ENCODE measurements at regions not wholly inside any gene's neighbourhood (a gene's known extent, or its start where the extent isn't known, plus 50 kb on each side); places are given as distances from the start of the nearest gene placed in this dataset.

GRCh38 chr3:104198131-104198530, 1168.6 kb upstream of the ALCAM start:
- Histone ChIP-seq H3K23ac (ENCODE audit: insufficient read length) (no peak overlapping the region), H3K79me1 (ENCODE audit: low read depth, low read length) (no peaks in the 10 kb centered on the region), H4K8ac (ENCODE audit: extremely low read depth, insufficient read depth, low read length) (no peak overlapping the region), H2AFZ (ENCODE audit: low read length) (no peak overlapping the region), H2AK5ac (ENCODE audit: low read depth, low read length) (no peak overlapping the region), H3K4ac (replicated peaks; ENCODE audit: insufficient read length, low read depth, low read length) (no peak overlapping the region), H3K4me3 (ENCODE audit: extremely low read depth in 1 of 4, insufficient read depth in 2 of 4, low read depth in 3 of 4, low read length in 4 of 4) (no peak overlapping the region), H2BK120ac (replicated peaks; ENCODE audit: low read depth, low read length) (no peak overlapping the region), H3K27ac (ENCODE audit: low read depth, low read length) (no peak overlapping the region), H3K56ac (replicated peaks; ENCODE audit: insufficient read length, low read depth, low read length) (no peak overlapping the region), H2BK5ac (ENCODE audit: low read depth, low read length) (no peak overlapping the region), H3K9ac (replicated peaks in 1 of 4; ENCODE audit: extremely low read depth in 1 of 4, low read depth in 3 of 4, low read length in 3 of 4) (no peak overlapping the region), H2BK20ac (ENCODE audit: low read length) (no peak overlapping the region), H4K5ac (ENCODE audit: insufficient read length, low read depth, low read length) (no peak overlapping the region), H3K4me2 (ENCODE audit: insufficient read depth in 1 of 2, low read depth in 2 of 2, low read length in 2 of 2) (no peak overlapping the region), H3K4me1 (replicated peaks in 1 of 4; ENCODE audit: control insufficient read depth in 3 of 4, insufficient read depth in 4 of 4, low read length in 3 of 4) (no peaks in the 10 kb centered on the region), H3K23me2 (ENCODE audit: low read depth, low read length) (no peaks in the 10 kb centered on the region), H3K18ac (ENCODE audit: extremely low read depth, low read length) (no peak overlapping the region), H3K9me3 (ENCODE audit: insufficient read depth in 2 of 2, low read depth in 1 of 2, low read length in 1 of 2) (no peaks in the 10 kb centered on the region), H4K91ac (replicated peaks; ENCODE audit: insufficient read length, low read length) (no peak overlapping the region), H3K79me2 (ENCODE audit: control insufficient read depth in 1 of 2, insufficient read depth in 2 of 2, low read length in 2 of 2) (no peaks in the 10 kb centered on the region), H3K27me3 (replicated peaks in 1 of 4; ENCODE audit: control insufficient read depth in 3 of 4, extremely low read depth in 1 of 4, insufficient read depth in 3 of 4, low read length in 3 of 4) (no peaks in the 10 kb centered on the region), H2BK15ac (ENCODE audit: low read length) (no peak overlapping the region), H4K20me1 (replicated peaks in 1 of 2; ENCODE audit: control insufficient read depth in 1 of 2, insufficient read depth in 2 of 2, low read length in 2 of 2) (no peaks in the 10 kb centered on the region), H3K14ac (ENCODE audit: insufficient read length) (no peak overlapping the region), H3K36me3 (ENCODE audit: control insufficient read depth in 2 of 4, insufficient read depth in 4 of 4, low read length in 3 of 4) (no peaks in the 10 kb centered on the region), H2BK12ac (ENCODE audit: low read depth, low read length) (no peak overlapping the region)
- ChIA-PET POLR2A (ENCODE audit: partially characterized antibody) (no interaction called here), CTCF (ENCODE audit: partially characterized antibody) (no interaction called here)
- WGBS, 2 experiments (ENCODE audit: extremely low coverage in 1 of 2, insufficient coverage in 1 of 2, insufficient read length in 1 of 2, insufficient replicate concordance in 2 of 2, low coverage in 1 of 2, low lambda C conversion rate in 2 of 2, missing lambda C conversion rate in 1 of 2) = 83% methylated on average over 2 of the region's 2 CpGs; no CpG with 5 or more reads in 1 of the 2 experiments
- DNase-seq (ENCODE audit: low read depth in 1 of 2, low spot score in 2 of 2) (no peak), FAIRE-seq (no peak)
- no peak for TF ChIP-seq BACH1 (IDR thresholded peaks at IDR 0.05; ENCODE audit: low read length)
- no peak for TF ChIP-seq SUZ12 (IDR thresholded peaks at IDR 0.05; ENCODE audit: low read length)
- TF ChIP-seq EGR1 (IDR thresholded peaks at IDR 0.05; ENCODE audit: borderline replicate concordance, low read depth, low read length) = no peak
- TF ChIP-seq SIX5 (IDR thresholded peaks at IDR 0.05; ENCODE audit: low read depth, low read length) = no peak
- no peak for TF ChIP-seq KDM4A (IDR thresholded peaks at IDR 0.05; ENCODE audit: low read depth, low read length, severe bottlenecking)
- no peak for TF ChIP-seq CTBP2 (IDR thresholded peaks at IDR 0.05; ENCODE audit: borderline replicate concordance, insufficient read depth, insufficient read length, low read length)
- TF ChIP-seq NRF1 (IDR thresholded peaks at IDR 0.05; ENCODE audit: low read depth, low read length) = no peak
- no peak for TF ChIP-seq YY1 (IDR thresholded peaks at IDR 0.05; ENCODE audit: low read depth, low read length)
- no peak for TF ChIP-seq RAD21 (IDR thresholded peaks at IDR 0.05 in 1 of 2, conservative IDR thresholded peaks at IDR 0.05 in 1 of 2; ENCODE audit: low read depth in 2 of 2, low read length in 2 of 2)
- no peak for TF ChIP-seq CEBPB (IDR thresholded peaks at IDR 0.05; ENCODE audit: low read depth, low read length)
- no peak for TF ChIP-seq CHD2 (IDR thresholded peaks at IDR 0.05; ENCODE audit: low read length)
- no peak for TF ChIP-seq EP300 (IDR thresholded peaks at IDR 0.05; ENCODE audit: borderline replicate concordance in 1 of 2, low read depth in 2 of 2, low read length in 2 of 2)
- no peak for TF ChIP-seq JUN (IDR thresholded peaks at IDR 0.05; ENCODE audit: low read depth, low read length)
- TF ChIP-seq CBX5 (IDR thresholded peaks at IDR 0.05; ENCODE audit: low read depth, low read length) = no peak
- no peak for TF ChIP-seq E2F6 (IDR thresholded peaks at IDR 0.05)
